Fibroblast of skin of right biceps (primary cell): ENCODE measurements at regions not wholly inside any gene's neighbourhood (a gene's known extent, or its start where the extent isn't known, plus 50 kb on each side); places are given as distances from the start of the nearest gene placed in this dataset.
"Not testable (repeated sequence)": the region's sequence is repeated elsewhere in the genome, so short reads cannot be mapped to it uniquely, and the experiment has no call there.

Experiments used
- DNase-seq: peaks from one replicate; pipeline ENCODE4 v3.0.0-alpha.2; 2013

GRCh38 chr1:83208540-83208939 lies 790.4 kb downstream of the TTLL7 start:
- not testable (repeated sequence) for DNase-seq

GRCh38 chr1:83194610-83195009 lies 804.3 kb downstream of the TTLL7 start:
- not testable (repeated sequence) for DNase-seq

- not testable (repeated sequence) for DNase-seq
Measured at GRCh38 chr1:83182033-83182728, 816.8 kb downstream of the TTLL7 start.

GRCh38 chr1:83180621-83181020 lies 818.3 kb downstream of the TTLL7 start:
- not testable (repeated sequence) for DNase-seq

GRCh38 chr1:83167634-83168033 lies 831.3 kb downstream of the TTLL7 start:
- DNase-seq: not testable (repeated sequence)

GRCh38 chr1:83163879-83164475 lies 835.0 kb downstream of the TTLL7 start:
- peak; percentile 23 for DNase-seq

- not testable (repeated sequence) for DNase-seq
Measured at GRCh38 chr1:83158924-83159323, 840.0 kb downstream of the TTLL7 start.

- peak; percentile 64 for DNase-seq
Measured at GRCh38 chr1:83154306-83154705, 844.6 kb downstream of the TTLL7 start.

- DNase-seq: peak; percentile 90
Measured at GRCh38 chr1:83151167-83151898, 847.6 kb downstream of the TTLL7 start.

GRCh38 chr1:83150479-83150878 lies 848.5 kb downstream of the TTLL7 start:
- DNase-seq: not testable (repeated sequence)

GRCh38 chr1:83145820-83146219 lies 853.1 kb downstream of the TTLL7 start:
- not testable (repeated sequence) for DNase-seq

GRCh38 chr1:83142802-83143201 lies 856.1 kb downstream of the TTLL7 start:
- not testable (repeated sequence) for DNase-seq

GRCh38 chr1:83135524-83136157 lies 863.3 kb downstream of the TTLL7 start:
- not testable (repeated sequence) for DNase-seq

GRCh38 chr1:83134322-83135014 lies 864.5 kb downstream of the TTLL7 start:
- DNase-seq: not testable (repeated sequence)

- DNase-seq: no peak
Measured at GRCh38 chr1:83131692-83131955, 867.3 kb downstream of the TTLL7 start.

GRCh38 chr1:83130886-83131691 lies 867.8 kb downstream of the TTLL7 start:
- no peak for DNase-seq

GRCh38 chr1:83129107-83129506 lies 869.8 kb downstream of the TTLL7 start:
- no peak for DNase-seq

GRCh38 chr1:83125456-83125855 lies 873.5 kb downstream of the TTLL7 start:
- DNase-seq: no peak

GRCh38 chr1:83123019-83123418 lies 875.9 kb downstream of the TTLL7 start:
- no peak for DNase-seq

- DNase-seq: no peak
Measured at GRCh38 chr1:83118472-83118871, 880.5 kb downstream of the TTLL7 start.

- not testable (repeated sequence) for DNase-seq
Measured at GRCh38 chr1:83117030-83117429, 881.9 kb downstream of the TTLL7 start.

- DNase-seq: no peak
Measured at GRCh38 chr1:83115785-83116184, 883.1 kb downstream of the TTLL7 start.
